NCI-H2196 treated with DMSO at 0.1 percent for 48 hours (cell line): ENCODE measurements at regions not wholly inside any gene's neighbourhood (a gene's known extent, or its start where the extent isn't known, plus 50 kb on each side); places are given as distances from the start of the nearest gene placed in this dataset.

Experiments used
- DNase-seq: peaks from one replicate; lab custom pipeline; 2025; ENCODE audit not compliant: unreplicated experiment; lab: John Stamatoyannopoulos, UW

DNA sequence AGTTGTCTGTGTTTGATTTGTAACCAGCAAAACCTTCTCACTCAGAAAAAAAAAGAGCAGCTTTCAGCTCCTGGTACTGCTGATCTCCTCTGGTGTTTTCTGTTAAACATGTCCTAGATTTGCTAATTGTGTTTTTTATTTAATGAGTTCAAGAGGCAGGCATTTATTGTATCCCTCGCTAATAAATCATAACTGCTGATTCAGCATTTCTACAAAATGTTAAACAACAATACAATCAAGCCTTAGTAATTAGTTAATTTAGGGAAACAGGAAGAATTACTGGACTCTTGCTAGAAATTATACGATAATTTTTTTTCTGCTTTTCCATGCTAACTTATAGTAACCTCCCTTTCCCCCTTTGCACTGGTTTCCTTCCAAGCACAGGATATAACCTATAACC, 66.8 kb upstream of the NRP1 start:
- no peak for DNase-seq

DNA sequence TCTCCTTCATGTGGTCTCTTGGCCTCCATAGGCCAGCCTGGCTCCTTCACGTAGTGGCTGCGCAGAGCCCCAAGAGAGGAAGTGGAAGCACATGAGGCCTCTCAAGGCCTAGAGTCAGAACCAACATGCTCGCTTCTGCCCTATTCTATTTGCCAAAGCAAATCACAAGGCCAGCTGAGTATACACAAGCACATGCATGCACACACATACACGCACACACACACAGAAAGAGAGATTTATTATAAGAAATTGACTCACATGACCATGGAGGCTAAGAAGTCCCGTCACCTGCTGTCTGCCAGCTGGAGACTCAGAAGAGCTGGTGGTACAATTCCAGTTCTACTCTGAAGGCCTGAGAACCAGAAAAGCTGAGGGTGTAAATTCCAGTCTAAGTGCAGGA, 64.3 kb upstream of the NRP1 start:
- no peak for DNase-seq

DNA sequence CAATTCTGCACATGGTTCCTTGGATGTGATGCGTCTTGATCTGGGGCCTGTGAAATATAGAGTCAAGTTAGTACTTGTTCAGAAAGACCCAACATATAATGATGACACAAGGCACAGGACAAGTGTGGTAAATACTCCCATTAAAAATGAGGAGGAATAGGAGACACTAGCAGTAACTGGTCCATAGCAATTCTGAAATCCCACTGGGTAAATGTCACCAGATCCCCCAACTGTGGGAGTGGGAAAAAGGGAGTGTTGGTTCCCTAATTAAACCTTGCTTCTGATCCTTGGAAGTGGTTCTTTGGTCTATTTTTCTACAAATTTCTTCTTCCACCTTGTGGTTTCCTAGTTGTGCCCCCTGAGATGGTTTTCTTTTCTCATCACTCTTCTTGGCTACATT, 62.5 kb upstream of the NRP1 start:
- no peak for DNase-seq

DNA sequence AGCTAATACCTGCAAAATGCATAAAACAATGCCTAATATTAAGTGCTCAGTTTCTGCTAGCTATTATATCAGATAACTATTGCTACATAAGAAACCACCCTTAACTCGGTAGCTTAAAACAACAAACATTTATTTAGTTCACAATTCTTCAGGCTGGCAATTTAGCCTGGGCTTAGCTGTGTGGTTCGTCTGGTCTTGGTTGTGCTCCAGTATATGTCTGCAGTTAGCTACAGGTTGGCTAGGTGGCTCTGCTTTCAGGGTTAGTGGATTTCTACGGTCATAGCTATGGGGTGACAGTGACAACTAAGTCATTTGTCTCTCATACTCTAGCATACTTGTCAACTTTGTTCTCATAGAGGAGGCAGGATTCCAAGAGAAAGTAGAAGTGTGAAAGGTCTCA, 61.8 kb upstream of the NRP1 start:
- no peak for DNase-seq

DNA sequence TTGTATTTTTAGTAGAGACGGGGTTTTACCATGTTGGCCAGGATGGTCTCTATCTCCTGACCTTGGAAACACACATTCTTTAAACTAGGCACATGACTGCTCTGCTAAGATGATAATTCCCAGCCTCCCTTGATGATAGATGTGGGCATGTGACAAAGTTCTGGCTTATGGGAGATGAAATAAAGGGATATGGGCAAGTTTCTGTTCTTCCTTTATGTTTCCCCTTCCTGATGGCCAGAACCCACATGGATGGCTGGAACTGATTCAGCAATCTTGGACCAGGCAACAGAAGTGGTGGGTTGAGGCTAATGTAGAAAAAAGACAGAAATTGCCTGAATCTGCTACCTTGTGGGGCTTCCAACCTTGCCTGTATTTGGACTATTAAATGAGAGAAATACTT, 60.7 kb upstream of the NRP1 start:
- no peak for DNase-seq

DNA sequence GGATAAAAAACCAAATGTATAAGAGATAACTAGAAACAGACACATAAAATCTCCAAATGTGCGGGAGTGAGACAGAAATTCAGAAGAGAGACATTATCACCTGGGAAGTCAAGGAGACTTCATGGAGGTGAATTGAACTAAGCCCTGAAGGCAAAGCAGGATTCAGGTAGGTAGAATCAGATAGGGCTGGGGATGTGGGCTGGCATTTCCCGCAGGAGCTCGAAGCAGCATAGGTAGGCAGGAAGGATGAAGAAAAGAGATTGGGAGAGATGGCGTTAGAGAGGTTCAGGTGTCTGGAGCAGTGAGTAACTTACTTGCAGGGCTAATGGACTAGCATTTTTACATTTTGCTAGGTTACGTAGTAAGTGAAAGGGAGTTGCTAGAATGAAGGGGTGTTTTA, 58.2 kb upstream of the NRP1 start:
- DNase-seq = no peak

DNA sequence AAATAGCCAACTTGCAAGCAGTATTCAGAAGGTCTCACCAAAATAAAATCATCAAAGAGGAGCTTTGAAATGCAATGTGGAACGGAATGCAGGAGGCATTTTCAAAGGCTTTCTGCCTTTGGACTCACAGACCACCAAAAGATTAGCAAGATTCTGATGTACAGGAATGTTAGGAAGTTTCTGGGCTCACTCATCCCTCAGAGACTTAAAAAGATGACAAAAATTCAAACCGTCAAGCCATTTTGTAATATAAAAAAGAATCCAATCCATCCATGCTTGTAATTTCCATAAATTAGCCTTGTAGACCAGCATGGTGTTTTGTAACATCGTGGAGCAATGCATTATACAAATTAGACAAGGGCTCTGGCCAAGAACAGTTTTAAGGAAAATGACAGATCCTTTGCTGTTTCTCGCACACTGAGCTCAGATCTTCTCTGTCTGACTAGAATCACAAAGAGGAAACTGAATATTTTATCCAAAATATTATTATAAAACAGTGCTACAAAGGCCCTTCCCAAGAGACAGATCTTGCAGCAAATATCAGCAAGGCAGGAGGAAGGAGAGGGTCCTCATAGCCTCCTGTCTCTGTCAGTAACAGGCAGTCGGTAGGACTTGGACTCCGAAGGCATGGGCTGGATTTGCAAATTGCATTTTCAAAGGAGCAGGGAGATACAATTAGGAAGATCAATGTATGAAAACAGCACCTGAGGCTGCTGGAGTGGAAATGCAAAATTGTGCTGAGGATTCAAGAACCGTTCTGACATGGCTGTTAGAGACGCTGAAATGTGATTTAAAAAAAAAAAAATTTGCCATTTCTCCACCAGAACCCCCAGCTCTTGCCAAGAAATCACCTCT, 57.4 kb upstream of the NRP1 start:
- no peak for DNase-seq

DNA sequence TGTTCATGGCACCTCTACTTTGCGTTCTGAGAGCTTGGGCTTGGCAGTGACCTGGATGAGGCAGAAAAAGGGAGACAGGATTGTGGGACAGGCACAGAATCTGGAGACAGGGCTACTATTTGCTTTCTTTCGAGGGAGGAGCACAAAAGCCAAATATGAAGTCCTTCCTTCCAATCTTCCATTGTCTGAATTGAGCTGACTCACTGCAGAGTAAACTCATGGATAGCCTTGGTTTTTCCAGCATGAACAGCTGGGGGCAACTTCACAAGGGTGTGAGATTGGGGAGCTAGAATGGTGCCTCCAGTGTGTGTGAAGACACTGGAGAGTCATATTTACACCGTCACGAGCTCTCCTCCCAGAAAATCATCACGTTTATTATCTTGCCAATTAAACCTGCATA, 55.6 kb upstream of the NRP1 start:
- DNase-seq = no peak

DNA sequence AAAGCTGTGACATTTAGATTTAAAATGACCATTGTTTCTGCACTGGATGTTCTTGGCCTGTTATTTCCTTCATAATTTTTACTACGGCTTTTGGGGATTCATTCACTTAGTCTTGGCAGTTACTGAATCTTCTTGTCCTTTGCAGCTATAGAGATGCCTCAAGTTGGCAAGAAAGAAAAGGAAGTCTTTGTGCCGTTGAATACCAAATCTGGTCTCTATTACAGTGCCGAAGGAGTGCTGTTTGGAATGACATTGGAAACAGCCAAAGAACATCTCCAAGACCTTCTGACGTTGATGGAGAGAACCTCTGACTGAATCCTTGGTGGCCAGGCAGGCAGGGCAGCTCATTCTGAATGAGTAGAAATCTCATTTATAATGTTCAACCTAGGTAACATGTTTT, 54.3 kb upstream of the NRP1 start:
- no peak for DNase-seq

DNA sequence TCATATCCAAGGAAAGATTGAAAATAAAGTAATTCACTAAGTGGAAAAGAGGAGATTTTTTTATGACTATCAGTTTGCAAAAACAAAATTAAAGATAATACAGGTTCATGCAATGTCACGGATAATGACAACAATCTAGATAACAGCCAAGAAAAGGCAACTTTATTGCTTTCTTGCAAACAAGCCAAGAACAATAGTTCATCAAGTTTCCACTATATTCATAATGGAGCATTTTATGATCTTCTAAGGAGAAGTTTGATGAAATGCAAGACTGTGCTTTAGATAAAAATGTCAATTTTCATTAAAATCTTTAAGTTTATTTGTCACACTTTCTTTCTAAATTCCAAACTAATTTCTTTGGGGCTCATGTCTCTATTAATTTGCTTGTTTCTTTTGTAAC, 53.9 kb upstream of the NRP1 start:
- no peak for DNase-seq

DNA sequence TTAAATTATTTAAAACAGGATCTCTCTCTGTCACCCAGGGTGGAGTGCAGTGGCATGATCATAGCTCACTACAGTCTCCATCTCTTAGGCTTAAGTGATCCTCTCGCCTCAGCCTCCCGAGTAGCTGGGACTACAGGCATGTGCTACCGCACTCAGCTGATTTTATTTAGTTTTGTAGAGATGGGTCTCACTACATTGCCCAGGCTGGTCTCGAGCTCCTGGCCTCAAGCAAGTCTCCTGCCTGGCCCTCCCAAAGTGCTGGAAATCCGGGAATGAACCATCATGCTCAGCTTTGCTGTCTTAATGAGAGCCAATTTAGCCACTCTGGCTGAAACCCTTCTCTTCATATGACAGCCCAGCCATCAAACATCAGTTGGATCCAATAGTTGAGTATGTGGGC, 53.3 kb upstream of the NRP1 start:
- DNase-seq = no peak

DNA sequence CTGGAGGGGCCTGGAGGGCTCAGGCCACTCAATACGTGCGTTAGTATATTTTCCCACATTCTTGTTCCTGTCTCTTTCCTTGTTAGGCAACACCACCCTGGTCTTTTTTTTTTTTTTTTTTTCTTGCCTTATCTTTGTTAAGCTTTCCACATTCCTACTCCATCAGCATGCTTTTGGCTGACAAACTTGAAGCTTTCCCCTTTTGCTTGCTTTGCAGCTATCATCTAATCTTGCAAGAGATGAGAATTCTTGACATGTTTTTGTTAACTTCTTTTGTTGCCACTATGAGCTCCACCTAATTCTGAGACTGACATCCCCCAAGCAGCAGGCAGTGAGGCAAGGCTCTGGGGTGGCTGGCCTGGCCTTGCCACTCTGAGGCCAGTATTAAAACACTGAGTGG, 52.5 kb upstream of the NRP1 start:
- no peak for DNase-seq

DNA sequence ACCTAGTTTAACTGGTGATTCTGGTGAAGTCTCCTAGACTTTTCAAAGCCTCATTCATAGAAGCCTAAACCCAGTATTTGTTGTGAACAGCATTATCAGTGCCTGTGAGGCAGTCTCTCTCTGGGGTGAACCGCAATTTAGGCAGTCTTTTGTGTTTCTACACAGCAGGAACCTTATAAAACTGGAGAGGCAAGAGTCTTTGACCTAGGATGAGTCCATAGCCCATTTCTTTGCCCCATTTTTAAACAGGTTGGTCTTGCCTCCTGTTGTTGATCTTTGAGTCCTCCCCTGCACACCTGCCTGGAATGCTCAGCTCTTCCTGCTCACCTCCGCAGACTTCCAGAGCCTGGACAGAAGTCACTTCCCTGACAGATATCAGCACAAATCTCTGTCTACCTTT, 51.2 kb upstream of the NRP1 start:
- DNase-seq = no peak

DNA sequence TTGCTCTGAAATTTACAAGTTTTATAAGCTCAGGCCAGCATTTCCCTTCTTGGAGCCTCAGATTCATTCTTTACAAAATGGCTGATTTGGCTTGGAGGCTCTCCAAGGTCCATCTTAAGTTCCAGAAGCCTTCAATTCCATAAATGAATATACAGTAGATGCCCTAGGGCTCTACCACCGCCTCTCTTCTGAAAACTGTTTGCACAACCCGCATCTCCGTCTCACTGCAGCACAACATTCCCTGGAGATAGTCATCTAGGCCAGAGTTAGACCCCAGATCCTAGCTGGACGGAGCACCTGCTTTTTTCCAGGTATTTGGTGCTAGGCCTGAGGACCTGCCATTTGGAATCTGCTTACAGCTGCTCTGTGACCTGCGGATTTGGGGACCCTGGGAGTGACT, 50.5 kb upstream of the NRP1 start:
- no peak for DNase-seq
